GM19324 (cell line): ENCODE measurements at regions not wholly inside any gene's neighbourhood (a gene's known extent, or its start where the extent isn't known, plus 50 kb on each side); places are given as distances from the start of the nearest gene placed in this dataset.
"Not testable (repeated sequence)": the region's sequence is repeated elsewhere in the genome, so short reads cannot be mapped to it uniquely, and the experiment has no call there.

Experiments
- ATAC-seq: cut with Tn5 transposase; IDR thresholded peaks from one replicate; pipeline ENCODE4 v1.9.1; 2021; ENCODE audit warnings: mild to moderate bottlenecking, moderate library complexity; ENCODE audit not compliant: unreplicated experiment, low FRiP score

DNA sequence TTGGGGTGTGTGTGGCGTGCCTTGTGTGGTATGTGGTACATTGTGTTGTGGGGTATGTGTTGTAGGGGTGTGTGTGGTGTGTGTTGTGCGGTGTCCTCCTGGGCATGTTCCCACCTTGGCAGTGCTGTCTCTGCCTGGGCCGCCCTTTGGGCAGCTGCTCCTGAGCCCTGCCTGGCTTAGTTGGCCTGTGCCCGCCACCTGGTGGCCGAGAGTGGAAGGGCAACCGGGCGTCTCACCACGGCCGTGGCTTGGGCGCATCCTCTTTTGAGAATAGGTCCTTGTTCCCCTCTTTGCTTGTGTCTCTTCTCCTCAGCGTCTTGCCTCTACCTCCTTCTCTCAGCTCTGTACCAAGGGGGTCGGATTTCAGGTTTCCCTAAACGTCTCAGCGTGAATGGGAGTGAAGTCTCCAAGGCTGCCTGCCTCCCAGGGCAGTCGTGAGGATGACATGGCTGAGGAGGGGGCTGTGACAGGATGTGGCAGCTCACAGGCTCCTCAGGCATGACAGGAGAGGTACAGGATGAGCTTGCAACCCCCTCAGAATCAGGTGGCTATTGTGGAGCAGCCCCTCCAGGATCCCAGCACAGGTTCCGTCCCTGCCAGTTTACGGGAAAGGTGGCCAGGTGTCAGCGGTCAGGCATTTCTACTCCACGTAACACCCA is 98.4 kb upstream of the PODXL start:
- peak; percentile 54 for ATAC-seq

DNA sequence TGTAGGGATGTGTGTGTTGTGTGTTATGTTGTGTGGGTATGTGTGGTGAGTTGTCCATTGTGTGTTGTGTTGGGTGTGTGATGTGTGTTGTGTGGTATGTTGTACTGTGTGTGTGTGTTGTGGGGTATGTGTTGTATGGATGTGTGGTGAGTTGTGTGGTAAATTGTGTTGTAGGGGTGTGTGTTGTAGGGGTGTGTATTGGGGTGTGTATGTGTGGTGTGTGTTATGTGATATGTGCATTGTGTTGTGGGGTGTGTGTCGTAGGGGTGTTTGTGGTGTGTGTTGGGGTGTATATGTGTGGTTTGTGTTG is 97.8 kb upstream of the PODXL start:
- no peak for ATAC-seq

DNA sequence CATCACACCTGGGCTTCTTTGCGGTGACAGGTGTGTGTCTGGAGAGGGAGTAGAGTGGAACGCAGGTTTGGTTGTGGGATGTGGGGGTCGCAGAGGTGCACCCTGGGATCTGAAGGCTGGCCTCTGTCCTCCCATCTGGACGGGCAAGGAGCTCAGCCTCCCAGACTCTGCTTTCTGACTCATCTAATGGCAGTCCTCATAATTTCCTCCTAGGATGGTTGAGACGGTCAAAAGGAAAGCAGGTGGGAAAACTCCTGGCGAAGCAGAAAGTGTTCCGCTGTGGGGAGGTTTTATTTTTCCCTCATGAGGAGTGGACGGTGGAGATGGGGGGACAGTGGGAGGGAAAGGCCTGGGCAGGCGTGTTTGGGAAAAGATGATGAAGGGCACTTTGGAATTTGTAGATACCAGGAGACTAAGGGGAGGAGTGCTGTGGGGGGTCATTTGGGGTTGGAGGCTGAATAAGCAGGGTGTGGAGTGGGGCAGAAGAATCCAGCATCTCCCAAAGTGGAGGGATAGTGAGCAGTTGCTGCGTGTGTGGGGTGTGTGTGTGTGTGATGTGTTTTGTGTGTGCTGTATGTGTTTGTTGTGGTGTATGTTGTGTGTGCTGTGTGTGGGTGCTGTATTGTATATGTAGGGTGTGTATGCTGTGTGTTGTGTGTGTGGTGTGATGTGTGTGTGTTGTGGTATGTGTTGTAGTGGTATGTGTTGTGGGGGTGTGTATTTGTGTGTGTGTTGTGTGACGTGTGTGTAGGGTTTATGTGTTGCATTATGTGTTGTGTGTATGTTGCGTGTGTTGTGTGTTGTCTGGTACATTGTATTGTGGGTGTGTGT is 97.2 kb upstream of the PODXL start:
- no peak for ATAC-seq

DNA sequence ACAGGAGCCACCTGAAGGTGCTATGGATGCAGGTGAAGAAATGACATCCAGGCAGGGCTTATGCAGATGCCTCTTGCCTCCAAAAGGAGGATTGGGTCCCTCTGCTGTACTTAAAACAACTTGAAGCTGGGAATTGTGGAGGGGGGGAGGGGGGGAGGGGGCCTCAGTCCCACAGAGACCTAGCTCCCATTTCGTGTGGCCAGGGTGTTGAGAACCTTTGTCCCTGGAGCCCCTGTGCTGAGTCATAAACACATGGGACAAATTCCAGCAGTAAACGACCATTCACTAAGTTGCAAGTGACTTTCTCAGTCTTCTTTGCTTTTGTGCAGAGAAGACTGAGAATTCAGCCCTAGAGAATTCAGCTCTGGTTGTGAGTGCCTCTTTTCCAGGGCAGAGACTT is 96.5 kb upstream of the PODXL start:
- ATAC-seq = no peak

DNA sequence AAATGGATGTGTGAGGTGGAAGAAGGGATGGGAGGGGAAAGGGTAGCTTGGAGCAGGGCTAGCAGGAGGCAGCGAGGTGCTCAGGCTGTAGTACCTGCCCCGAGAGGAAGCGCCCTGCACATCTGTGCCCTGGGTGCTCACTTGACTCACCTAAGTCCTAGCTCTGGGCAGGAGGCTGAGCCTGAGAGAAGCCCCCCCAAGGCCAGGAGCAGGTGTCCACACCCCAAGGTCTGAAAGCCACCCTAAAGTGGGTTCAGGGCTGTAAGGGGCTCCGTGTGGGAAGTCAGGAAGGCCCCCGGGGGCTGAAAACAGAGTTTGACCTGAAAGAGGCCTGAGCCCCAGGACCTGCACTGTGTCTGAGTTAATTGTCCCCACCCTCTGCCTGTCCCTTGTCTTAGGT is 95.8 kb upstream of the PODXL start:
- ATAC-seq = no peak

DNA sequence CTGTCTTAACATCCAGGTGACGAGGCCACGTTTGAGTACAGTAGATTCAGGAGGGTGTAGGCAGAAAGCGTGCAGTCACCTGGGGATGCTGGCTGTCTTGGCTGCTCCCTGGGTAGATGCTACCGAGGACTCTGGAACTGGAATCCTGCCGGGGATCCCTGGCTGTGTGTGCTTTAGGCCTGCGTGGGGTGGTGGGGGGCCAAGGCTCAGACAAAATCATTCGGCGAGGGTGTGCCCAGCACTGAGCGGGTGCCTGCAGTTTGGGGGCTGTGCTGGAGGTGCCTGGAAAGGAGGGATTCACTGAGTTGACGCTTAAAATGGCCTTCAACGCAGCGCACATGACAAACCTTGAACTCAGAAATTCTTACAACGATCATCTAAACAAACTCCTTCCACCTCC is 93.5 kb upstream of the PODXL start:
- ATAC-seq = no peak

DNA sequence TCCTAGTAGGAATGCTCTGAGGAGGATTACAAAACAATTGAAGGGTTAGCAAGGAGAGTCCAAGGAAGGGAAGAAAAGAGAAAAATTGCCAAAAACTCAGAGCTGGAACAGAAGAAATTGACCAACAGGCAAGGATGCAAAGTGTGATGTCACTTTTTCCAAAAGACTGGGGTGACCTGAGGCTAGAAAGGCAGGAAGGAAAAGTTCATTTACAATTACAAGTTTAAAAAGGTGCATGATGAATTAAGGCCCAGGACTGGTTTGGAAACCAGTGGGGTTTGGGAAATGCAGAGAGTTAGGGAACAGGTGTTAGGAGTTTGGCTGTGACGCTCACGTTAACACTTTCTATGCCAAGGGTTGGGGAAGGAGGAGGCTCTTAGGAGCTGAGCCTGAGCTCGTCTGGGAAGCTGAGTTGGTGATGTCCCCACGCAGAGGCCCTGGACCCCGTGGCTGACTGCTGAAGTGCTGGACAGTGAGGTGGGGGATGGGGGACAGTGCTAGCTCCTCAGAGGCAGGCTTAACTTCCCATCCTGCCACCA is 92.6 kb upstream of the PODXL start:
- ATAC-seq = no peak

DNA sequence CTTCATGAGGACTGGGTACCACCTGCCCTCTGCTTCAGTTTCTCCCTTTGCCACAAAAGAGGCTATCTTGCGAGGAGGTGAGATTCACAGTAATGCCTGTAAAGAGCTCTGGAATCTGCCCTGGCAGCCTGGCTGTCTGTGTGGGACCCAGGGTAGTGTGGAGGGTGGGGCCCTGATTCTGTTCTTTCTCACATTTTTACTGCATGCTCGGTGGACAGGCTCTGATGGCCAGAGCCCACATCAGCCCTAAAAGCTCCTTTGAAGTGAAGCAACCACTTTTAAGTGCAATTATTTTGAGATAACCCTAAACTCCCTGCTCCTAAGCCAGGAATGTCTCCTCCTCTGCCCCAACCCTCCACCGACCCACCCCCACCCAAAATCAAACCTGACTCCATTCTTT is 92.1 kb upstream of the PODXL start:
- ATAC-seq = no peak

DNA sequence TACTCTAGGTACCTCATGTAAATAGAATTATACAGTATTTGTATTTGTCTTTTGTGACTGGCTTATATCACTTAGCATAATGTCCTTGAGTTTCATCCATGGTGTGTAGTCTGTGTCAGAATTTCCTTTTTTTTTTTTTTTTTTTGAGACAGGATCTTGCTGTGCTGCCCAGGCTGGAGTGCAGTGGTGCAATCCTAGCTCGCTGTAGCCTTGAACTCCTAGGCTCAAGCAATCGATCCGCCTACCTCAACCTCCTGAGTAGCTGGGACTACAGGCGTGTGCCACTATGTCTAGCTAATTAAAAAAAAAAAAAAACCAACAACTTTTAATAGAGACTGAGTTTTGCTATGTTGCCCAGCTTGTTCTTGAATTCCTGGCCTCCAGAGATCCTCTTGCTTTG is 89.8 kb upstream of the PODXL start:
- ATAC-seq = no peak

DNA sequence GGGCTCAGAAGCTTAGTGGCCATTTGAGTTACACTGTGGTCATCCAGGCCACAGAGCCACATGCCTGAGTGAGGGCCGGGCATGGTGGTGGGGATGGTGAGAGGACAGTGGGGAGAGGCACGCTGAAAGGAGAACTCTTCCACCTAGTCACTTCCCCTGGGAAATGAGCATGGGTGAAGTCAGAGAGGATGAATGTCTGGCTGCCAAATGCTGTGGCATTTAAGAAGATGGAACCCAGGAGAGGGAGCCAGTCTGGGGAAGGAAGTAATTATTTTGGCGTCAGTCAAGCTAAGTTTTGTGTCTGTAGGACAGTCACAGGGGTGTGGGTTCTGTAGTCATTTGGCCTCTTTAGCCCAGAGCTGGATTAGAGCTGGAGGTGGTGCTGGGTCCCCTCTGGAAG is 86.0 kb upstream of the PODXL start:
- no peak for ATAC-seq

DNA sequence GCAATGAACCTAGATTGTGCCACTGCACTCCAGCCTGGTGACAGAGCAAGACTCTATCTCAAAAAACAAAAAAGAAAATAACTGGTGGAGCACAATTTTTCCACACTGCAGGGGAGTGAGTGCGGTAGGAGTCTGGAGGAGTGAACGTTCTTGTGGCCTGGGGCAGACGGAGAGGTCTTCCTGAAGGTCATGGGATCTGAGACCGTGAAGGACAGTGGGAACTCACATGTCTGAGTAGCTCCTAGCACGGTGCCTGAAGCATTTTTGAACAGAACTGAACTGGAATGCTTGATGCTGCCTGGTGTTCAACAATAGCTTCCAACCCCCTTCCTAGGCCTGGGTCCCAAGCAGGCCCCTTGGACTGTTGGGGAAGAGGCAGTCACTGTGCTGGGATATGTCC is 84.3 kb upstream of the PODXL start:
- no peak for ATAC-seq

DNA sequence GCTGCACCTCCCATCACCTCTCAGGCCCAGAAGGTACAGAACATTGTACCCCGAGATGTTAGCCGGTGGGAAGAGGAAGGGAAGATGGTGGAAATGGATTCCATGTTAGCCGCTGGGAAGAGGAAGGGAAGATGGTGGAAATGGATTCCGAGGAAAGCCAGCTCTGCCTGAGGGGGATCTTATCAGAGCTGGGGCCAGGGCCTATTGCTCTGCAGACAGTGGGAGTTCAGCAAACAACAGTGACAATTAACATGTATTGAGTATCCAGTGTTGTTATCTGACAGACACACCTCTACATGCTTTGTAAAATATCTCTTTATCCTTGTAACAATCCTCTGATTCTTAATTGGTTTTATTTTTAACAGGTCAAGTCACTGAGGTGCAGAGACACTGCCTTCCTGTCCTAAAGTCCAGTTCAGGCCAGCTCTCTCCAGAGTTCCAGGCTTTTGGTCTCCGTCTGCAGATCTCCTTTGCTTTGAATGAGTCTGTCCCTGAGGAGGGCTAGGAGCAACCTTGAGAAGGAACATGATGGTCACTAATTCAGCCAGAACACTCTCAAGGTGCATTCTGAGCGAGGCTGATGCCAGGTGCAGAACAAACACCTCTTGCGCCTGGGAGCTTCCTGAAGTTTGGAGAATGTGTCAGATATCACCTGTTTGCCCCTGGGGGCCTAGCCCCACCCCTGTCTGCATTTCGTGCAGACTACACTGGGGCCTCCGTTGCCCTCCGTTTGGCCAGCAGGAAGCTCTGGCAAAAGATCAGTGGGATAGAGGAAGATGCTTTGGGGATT is 82.4 kb upstream of the PODXL start:
- no peak for ATAC-seq

DNA sequence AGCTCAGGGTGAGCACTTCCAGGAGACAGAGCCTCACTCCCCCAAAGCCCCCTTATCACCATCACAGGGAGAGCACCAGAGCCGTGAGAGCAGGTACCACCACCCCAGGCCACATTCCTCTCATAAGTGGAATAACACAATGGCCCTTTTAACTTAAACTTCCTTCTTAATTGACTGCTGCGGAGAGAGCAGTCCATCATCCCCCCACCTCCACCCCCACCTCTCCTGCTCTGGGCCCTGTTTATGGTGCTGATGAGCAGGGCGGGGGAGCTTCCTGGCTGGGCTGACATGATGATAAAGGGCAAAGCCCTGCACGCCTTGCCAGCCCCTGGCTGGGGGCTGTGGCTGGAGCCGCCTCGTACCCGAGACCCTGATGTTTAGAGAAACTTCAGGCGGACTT is 81.4 kb upstream of the PODXL start:
- ATAC-seq = no peak

DNA sequence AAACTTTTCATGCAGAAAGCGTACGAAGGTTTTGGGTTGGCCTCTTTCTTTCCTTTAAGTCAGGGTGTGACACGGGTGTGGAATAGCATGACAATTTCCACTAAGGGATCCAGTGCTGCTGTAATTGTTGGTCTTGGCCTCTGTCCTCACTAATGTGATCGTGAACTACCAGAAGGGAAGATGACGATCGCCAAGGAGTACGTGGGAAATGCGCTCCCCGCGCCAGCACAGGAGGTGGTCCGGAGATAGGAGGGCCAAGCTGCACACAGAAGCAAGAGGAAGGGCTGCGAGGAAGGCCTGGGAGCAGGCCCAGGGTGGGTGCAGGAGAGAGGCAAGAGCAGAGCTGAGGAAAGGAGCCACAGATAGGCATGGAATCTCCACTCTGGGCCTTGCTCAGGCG is 79.7 kb upstream of the PODXL start:
- ATAC-seq = no peak

DNA sequence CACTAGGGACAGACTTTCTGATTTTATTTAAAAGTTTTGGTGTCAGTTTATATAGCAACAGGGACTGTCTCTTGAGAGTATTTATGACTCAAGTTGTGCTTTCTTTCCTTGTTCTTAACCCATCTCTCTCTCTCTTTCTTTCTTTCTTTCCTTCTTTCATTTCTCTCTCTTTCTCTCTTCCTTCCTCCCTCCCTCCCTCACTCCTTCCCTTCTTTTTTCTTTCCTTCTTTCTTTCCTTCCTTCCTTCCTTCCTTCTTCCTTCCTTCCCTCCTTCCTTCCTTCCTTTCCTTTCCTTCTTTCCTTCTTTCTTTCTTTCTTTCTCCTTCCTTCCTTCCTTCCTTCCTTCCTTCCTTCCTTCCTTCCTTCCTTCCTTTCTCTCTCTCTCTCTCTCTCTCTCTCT is 77.8 kb upstream of the PODXL start:
- not testable (repeated sequence) for ATAC-seq

DNA sequence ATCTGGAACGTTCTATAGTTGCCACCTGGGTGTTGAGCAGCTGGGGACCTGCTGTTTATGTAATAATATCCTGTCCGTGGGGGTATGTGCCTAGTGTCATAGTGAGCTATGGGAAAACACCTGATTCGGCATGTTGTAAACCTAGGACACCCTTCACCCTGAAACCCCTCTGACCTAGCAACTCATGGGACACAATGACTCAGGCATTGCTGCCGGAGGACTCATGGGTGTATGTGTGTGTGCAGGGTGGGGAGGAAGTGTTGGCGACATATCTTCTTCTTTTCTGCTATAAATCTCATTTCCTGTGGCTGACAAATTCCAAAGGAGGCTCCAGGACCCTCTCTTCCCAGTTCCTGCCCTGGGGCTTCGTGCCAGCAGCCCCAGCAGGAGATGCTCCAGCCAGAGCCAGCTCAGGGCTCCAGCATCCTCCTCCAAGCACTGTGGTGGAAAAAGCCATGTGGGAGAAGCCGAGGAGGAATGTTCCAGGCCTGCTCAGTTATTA is 77.0 kb upstream of the PODXL start:
- ATAC-seq = no peak

DNA sequence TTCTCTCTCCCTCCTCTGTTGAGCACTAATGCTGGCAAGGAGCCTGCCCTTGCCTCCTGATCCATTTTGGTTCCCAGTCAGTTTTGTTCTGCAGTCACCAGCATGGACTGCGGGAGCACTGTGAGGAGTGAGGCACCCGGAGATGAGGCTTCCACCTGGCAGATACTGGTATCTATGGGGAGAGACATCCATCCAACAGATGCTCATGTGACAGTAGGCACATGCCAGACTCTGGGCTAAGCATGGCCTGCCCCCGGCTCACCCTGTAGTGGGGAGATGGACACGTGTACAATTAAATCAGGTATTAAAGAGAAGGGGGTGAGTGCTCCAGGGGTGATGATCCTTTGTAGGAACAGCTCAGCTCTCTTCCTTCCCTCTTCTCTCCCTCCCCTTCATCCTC is 74.0 kb upstream of the PODXL start:
- no peak for ATAC-seq

DNA sequence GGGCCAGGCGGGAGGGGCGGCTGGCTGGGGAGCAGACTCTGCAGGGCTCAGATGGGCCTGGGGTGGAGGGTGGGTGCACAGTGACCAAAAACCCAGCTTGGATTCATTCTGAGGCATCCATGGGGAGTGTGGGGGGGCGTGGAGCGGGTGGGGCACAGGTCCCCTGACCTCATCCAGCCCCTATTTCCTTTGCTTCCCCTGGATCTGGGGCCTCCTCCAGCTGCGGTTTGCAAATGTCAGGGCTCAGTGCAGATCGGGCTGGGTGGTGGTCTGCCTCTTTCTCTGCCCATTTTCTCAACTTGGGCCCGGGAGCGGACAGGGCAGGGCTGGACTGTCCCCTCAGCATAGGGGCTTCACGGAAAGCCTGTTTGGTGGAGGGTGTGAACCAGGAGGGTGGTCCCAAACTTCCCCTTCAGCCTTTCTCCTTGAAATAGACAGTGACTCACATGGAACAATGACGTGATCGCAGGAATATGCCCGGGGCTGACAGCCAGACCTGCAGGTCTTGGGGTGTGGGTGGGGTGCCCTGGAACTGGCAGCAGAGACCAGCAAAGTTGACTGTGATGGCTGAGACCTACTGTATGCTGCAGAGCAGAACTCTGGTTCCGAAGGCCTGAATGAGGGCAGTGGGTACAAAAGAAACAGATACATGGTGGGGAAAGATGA is 72.9 kb upstream of the PODXL start:
- ATAC-seq = no peak

DNA sequence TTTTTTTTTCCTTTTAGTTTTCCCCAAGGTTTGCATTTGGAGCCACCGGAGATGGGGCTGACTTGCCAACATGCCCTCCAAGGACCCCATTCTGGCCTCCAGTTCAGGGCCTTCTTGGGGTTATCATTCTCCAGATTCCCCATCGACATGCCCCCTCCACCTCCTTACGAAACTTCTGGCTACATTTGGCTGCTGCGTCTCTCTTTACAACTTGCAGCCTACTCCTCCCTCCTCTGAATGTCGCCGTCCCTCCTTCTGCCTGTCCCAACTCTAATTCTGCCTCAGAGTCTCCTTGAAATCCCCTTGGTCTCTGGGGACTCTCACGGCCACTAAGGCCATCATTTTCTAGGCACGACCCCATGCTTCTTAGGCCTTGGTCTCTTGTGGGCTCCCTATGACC is 72.2 kb upstream of the PODXL start:
- ATAC-seq = no peak

DNA sequence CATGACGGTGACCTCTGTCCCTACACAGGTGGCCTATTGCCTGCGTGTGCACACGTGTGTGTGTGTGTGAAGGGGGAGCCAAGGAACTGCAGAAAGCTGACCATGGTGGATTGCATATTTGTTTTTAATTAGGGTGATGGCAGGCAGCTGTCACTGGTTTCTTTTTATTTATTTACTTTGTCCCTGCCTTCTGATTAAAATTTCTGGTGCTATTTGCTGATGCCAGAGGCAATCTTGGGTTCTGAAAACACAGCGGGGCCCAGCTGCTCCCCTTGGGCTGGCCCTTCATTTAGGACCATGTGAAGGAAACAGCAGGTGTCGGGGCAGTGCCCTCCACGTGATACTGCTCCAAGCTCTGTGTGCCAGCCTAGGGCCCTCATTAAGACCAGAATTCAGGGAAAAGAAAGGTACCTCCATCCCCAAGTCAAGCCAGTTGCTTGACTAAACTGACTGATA is 71.3 kb upstream of the PODXL start:
- ATAC-seq = no peak

DNA sequence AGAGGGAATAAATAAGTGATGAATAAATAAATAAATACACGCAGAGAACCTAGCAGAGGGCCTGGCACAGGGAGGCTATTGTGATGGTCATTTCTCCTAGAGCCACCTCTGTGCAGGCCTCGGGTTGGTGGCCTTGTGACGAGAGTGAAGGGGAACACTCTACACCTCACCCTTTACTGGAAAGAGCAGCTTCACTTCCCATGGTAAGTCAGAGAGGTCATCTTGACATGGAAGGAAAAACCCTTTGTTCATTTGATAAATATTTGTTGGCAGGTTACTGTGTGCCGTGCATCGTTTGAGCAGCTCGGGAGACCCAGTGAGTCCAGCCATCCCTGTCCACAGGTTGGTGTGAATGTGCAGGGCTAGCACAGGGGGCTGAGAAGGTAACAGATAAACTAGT is 70.2 kb upstream of the PODXL start:
- ATAC-seq = no peak
